Umbilical cord (tissue), 1 donor: ENCODE measurements at regions not wholly inside any gene's neighbourhood (a gene's known extent, or its start where the extent isn't known, plus 50 kb on each side); places are given as distances from the start of the nearest gene placed in this dataset.
A peak's percentile ranks its signal among the peaks of the same experiment; 100 is the strongest.
"Not testable (repeated sequence)": the region's sequence is repeated elsewhere in the genome, so short reads cannot be mapped to it uniquely, and the experiment has no call there.

Experiments
- DNase-seq: peaks from one replicate; pipeline ENCODE4 v3.0.0-alpha.2; 2015; ENCODE audit warnings: low spot score

GRCh38 chr10:20616056-20616671 lies 280.9 kb downstream of the NEBL start:
- no peak for DNase-seq

- DNase-seq, result no peak
These were observed 281.7 kb downstream of the NEBL start for GRCh38 chr10:20615395-20615794.

GRCh38 chr10:20614911-20615310 lies 282.2 kb downstream of the NEBL start:
- no peak for DNase-seq

GRCh38 chr10:20608503-20608902 lies 288.6 kb downstream of the NEBL start:
- no peak for DNase-seq

GRCh38 chr10:20606985-20607384 lies 290.1 kb downstream of the NEBL start:
- no peak for DNase-seq

- DNase-seq, result no peak
These were observed 295.1 kb downstream of the NEBL start for GRCh38 chr10:20601941-20602461.

GRCh38 chr10:20598590-20598989 lies 298.5 kb downstream of the NEBL start:
- peak; percentile 67 for DNase-seq

- peak; percentile 27 for DNase-seq
These were observed 300.2 kb downstream of the NEBL start for GRCh38 chr10:20596911-20597310.

GRCh38 chr10:20596065-20596755 lies 300.9 kb downstream of the NEBL start:
- DNase-seq, result no peak

GRCh38 chr10:20593649-20594048 lies 303.5 kb downstream of the NEBL start:
- no peak for DNase-seq

- no peak for DNase-seq
These were observed 315.1 kb downstream of the NEBL start for GRCh38 chr10:20582041-20582440.

- DNase-seq, result no peak
These were observed 323.2 kb downstream of the NEBL start for GRCh38 chr10:20573924-20574323.

- not testable (repeated sequence) for DNase-seq
These were observed 341.1 kb downstream of the NEBL start for GRCh38 chr10:20555990-20556389.

- peak; percentile 37 for DNase-seq
These were observed 344.7 kb downstream of the NEBL start for GRCh38 chr10:20552382-20552781.

- no peak for DNase-seq
These were observed 345.4 kb downstream of the NEBL start for GRCh38 chr10:20551761-20552160.

- no peak for DNase-seq
These were observed 360.9 kb downstream of the NEBL start for GRCh38 chr10:20535897-20536881.

- DNase-seq, result not testable (repeated sequence)
These were observed 365.7 kb downstream of the NEBL start for GRCh38 chr10:20531241-20531883.

GRCh38 chr10:20521186-20521585 lies 375.9 kb downstream of the NEBL start:
- DNase-seq, result no peak

GRCh38 chr10:20515654-20516053 lies 381.5 kb downstream of the NEBL start:
- no peak for DNase-seq

GRCh38 chr10:20512631-20513030 lies 384.5 kb downstream of the NEBL start:
- no peak for DNase-seq

GRCh38 chr10:20508921-20509320 lies 388.2 kb downstream of the NEBL start:
- no peak for DNase-seq
